Dedifferentiated amniotic fluid mesenchymal stem cell (primary cell): ENCODE measurements at regions not wholly inside any gene's neighbourhood (a gene's known extent, or its start where the extent isn't known, plus 50 kb on each side); places are given as distances from the start of the nearest gene placed in this dataset.

Experiments used
- DNase-seq: peaks from one replicate; pipeline ENCODE4 v3.0.0-alpha.2; 2016; ENCODE audit errors: extremely low spot score

- no peak for DNase-seq
Measured at GRCh38 chr3:162802228-162802965, 1305.8 kb downstream of the OTOL1 start.

- DNase-seq = no peak
Measured at GRCh38 chr3:162810776-162811175, 1314.2 kb downstream of the OTOL1 start.

- DNase-seq = no peak
Measured at GRCh38 chr3:162842549-162843216, 1346.1 kb downstream of the OTOL1 start.

GRCh38 chr3:162845918-162846317 lies 1349.3 kb downstream of the OTOL1 start:
- DNase-seq = no peak

- no peak for DNase-seq
Measured at GRCh38 chr3:162847511-162847910, 1350.9 kb downstream of the OTOL1 start.

- no peak for DNase-seq
Measured at GRCh38 chr3:162863579-162863978, 1367.0 kb downstream of the OTOL1 start.

GRCh38 chr3:162865466-162865865 lies 1368.9 kb downstream of the OTOL1 start:
- no peak for DNase-seq

GRCh38 chr3:162879021-162879562 lies 1382.5 kb downstream of the OTOL1 start:
- no peak for DNase-seq

GRCh38 chr3:162884373-162884772 lies 1387.8 kb downstream of the OTOL1 start:
- DNase-seq = no peak

GRCh38 chr3:162892921-162893793 lies 1396.5 kb downstream of the OTOL1 start:
- no peak for DNase-seq

GRCh38 chr3:162897291-162897690 lies 1400.7 kb downstream of the OTOL1 start:
- no peak for DNase-seq

GRCh38 chr3:162932503-162932902 lies 1435.9 kb downstream of the OTOL1 start:
- no peak for DNase-seq

GRCh38 chr3:162933656-162934055 lies 1437.0 kb downstream of the OTOL1 start:
- no peak for DNase-seq

- no peak for DNase-seq
Measured at GRCh38 chr3:162936706-162937105, 1440.1 kb downstream of the OTOL1 start.

- no peak for DNase-seq
Measured at GRCh38 chr3:162938083-162938482, 1441.5 kb downstream of the OTOL1 start.

- DNase-seq = no peak
Measured at GRCh38 chr3:162945626-162946025, 1449.0 kb downstream of the OTOL1 start.

- DNase-seq = no peak
Measured at GRCh38 chr3:162956711-162957110, 1460.1 kb downstream of the OTOL1 start.

- DNase-seq = no peak
Measured at GRCh38 chr3:162960269-162960668, 1463.7 kb downstream of the OTOL1 start.

GRCh38 chr3:162970292-162970691 lies 1473.7 kb downstream of the OTOL1 start:
- DNase-seq = no peak

GRCh38 chr3:162971715-162972114 lies 1475.1 kb downstream of the OTOL1 start:
- DNase-seq = no peak

- DNase-seq = no peak
Measured at GRCh38 chr3:162973428-162973917, 1476.9 kb downstream of the OTOL1 start.

- DNase-seq = no peak
Measured at GRCh38 chr3:162978136-162978535, 1481.5 kb downstream of the OTOL1 start.
